ENCODE measurements at regions not wholly inside any gene's neighbourhood (a gene's known extent, or its start where the extent isn't known, plus 50 kb on each side); places are given as distances from the start of the nearest gene placed in this dataset.

DNA sequence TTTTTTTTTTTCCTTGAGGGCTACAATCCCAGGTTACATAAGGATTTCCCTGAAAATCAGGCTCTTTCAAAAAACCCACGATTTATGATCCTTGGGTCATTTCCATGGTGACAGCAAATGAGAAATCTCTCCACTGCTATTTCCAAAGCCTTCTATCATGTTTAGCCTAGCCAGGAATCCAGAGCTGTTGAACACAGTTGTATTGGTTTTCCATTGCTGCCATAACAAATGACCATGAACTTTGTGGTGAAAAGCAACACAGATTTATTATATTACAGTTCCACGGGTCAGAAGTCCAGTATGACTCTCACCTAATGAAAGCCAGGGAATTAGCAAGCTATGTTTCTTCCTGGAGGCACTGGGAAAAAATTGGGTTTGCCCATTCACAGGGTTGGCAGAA is 106.6 kb downstream of the MAF start:
- H3K4me3 ChIP-seq, result no peak overlapping the region

DNA sequence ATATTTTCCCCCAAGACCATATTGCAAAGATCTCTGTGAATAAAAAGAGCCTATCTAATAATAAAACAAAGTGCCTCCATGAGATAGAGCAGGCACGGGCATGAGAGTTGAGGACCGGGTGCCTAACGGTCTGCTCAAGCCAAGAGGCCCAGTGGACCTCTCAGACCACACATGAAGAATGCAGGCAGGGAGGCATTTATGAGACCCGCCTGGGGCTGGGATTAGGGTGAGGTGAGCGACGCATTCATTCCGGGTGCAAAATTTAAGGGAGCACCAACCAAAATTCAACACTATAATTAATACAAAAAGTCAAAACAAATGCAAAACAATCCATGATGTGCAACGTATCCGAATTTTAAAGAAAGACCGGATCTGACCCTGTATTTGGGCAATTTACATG is 108.5 kb downstream of the MAF start:
- H3K27ac ChIP-seq, result no peak overlapping the region
- H3K36me3 ChIP-seq, result no peaks in the 10 kb centered on the region
- H3K27me3 ChIP-seq, result peaks cover 0 to 3% (median 0%) of the 10 kb centered on the region in 4 donors
- H3K9me3 ChIP-seq, result no peaks in the 10 kb centered on the region
- DNase-seq, result no peak
- WGBS, 2 donors, result 80 to 88% methylated on average over 10 of the region's 10 CpGs
- TF ChIP-seq, protein P1, sequence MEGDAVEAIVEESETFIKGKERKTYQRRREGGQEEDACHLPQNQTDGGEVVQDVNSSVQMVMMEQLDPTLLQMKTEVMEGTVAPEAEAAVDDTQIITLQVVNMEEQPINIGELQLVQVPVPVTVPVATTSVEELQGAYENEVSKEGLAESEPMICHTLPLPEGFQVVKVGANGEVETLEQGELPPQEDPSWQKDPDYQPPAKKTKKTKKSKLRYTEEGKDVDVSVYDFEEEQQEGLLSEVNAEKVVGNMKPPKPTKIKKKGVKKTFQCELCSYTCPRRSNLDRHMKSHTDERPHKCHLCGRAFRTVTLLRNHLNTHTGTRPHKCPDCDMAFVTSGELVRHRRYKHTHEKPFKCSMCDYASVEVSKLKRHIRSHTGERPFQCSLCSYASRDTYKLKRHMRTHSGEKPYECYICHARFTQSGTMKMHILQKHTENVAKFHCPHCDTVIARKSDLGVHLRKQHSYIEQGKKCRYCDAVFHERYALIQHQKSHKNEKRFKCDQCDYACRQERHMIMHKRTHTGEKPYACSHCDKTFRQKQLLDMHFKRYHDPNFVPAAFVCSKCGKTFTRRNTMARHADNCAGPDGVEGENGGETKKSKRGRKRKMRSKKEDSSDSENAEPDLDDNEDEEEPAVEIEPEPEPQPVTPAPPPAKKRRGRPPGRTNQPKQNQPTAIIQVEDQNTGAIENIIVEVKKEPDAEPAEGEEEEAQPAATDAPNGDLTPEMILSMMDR (IDR thresholded peaks at IDR 0.05), result no peak
- TF ChIP-seq POLR2A (IDR thresholded peaks at IDR 0.05), result no peak
- no peak overlapping the region for H3K4me3 ChIP-seq
- no peaks in the 10 kb centered on the region for H3K4me1 ChIP-seq
- intact Hi-C loops (cut with DNase I), result no loop called here

More for the DNA sequence above, 106.6 kb downstream of the MAF start:
- Histone ChIP-seq H3K27me3 (no peaks in the 10 kb centered on the region), H3K36me3 (no peaks in the 10 kb centered on the region), H3K9me3 (peaks cover 0 to 2% (median 0%) of the 10 kb centered on the region in 3 donors), H3K27ac (no peak overlapping the region), H3K4me1 (no peaks in the 10 kb centered on the region)
- TF ChIP-seq, protein P1 (IDR thresholded peaks at IDR 0.05), result no peak
- no peak for TF ChIP-seq POLR2A (IDR thresholded peaks at IDR 0.05)
- 43 to 50% methylated on average over 2 of the region's 2 CpGs for whole genome bisulfite sequencing, 2 donors
- intact Hi-C loops (cut with DNase I), result no loop called here
- DNase-seq, result no peak

DNA sequence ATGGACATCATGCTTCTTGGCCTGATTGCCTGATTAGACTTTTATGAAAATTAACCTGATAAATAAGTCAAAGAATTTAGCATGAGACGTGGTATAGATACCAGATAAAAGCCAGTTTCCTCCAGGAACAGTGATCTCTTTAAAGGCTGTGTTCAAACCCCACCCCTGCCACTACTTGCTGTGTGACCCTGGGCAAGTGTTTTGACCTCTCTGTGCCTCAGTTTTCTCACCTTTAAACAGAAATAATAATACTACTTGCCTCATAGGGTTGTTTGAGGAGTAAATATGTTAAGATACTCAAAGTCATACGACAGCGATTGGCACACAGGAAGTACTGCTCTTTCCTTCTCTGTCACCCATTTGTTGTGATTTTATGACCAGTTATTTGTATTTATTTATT is 115.5 kb downstream of the MAF start:
- Histone ChIP-seq H3K4me1 (no peaks in the 10 kb centered on the region), H3K9me3 (no peaks in the 10 kb centered on the region), H3K27ac (no peak overlapping the region), H3K4me3 (no peak overlapping the region), H3K36me3 (no peaks in the 10 kb centered on the region), H3K27me3 (peaks cover 0 to 14% (median 0%) of the 10 kb centered on the region in 4 donors)
- intact Hi-C loops (cut with DNase I), result no loop called here
- 87 to 97% methylated on average over 3 of the region's 3 CpGs for WGBS, 2 donors
- TF ChIP-seq, protein P1 (IDR thresholded peaks at IDR 0.05), result no peak
- TF ChIP-seq POLR2A (IDR thresholded peaks at IDR 0.05), result no peak
- DNase-seq, result no peak

DNA sequence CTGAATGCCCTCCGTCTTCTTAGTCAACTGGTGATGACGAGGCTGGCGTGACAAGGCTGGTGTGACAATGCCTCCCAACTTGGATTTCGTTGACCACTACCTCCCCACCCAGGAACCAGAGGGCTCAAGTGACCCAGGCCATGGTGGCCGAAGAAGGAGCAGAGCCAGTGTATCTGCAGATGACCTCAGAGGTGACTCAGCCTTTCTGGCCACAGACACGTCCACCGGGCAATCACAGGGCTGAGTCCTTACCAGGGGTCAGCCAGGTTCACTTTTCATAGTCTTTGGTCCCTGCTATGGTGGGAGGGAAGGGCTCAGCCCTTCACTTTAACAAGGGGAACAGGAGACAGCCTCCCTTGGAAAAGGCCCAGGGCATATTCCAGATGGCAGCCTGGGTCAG is 116.3 kb downstream of the MAF start:
- no peak overlapping the region for H3K27ac ChIP-seq
- no peaks in the 10 kb centered on the region for H3K9me3 ChIP-seq
- TF ChIP-seq, protein P1 (IDR thresholded peaks at IDR 0.05), result no peak
- intact Hi-C loops (cut with DNase I), result no loop called here
- H3K4me1 ChIP-seq, result no peaks in the 10 kb centered on the region
- no peaks in the 10 kb centered on the region for H3K36me3 ChIP-seq
- peaks cover 0 to 14% (median 0%) of the 10 kb centered on the region in 4 donors for H3K27me3 ChIP-seq
- DNase-seq, result no peak
- H3K4me3 ChIP-seq, result no peak overlapping the region
- 86% methylated on average over 4 of the region's 7 CpGs; no CpG with 5 or more reads in 1 of the 2 donors for WGBS, 2 donors

DNA sequence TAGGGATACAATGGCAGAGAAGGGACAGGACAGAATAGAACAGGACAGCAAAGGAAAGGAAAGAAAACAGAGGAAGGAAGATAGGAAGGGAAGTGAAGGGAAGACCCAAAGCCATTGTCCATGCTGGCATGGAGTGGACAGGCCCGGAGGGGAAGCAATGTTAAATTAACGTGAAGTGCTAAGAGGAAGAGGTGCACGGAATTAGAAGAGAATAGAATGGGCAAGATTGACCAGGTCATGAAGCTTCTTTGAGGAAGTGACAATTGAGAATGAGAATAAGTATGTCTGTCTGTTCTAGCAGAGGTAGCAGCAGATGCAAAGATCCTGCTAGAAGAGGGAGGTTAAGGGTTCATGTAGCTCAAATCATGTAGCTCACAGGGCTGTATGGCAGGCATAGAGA is 117.2 kb downstream of the MAF start:
- WGBS, 2 donors, result 67 to 83% methylated on average over 3 of the region's 3 CpGs
- Histone ChIP-seq H3K9me3 (no peaks in the 10 kb centered on the region), H3K4me3 (no peak overlapping the region), H3K36me3 (no peaks in the 10 kb centered on the region), H3K4me1 (no peaks in the 10 kb centered on the region), H3K27me3 (peaks cover 0 to 14% (median 0%) of the 10 kb centered on the region in 4 donors), H3K27ac (no peak overlapping the region)
- TF ChIP-seq POLR2A (IDR thresholded peaks at IDR 0.05), result no peak
- TF ChIP-seq, protein P1 (IDR thresholded peaks at IDR 0.05), result no peak
- intact Hi-C loops (cut with DNase I), result no loop called here
- DNase-seq, result no peak

All from esophagus squamous epithelium (tissue), 5 donors.